SK-N-MC (cell line): ENCODE measurements at regions not wholly inside any gene's neighbourhood (a gene's known extent, or its start where the extent isn't known, plus 50 kb on each side); places are given as distances from the start of the nearest gene placed in this dataset.

Experiments
- EZH2 ChIP-seq: fragments of 200-600 bp; sonication (generic); IDR thresholded peaks from one replicate; pipeline ENCODE4 v1.6.1; 2017; ENCODE audit warnings: antibody characterized with exemption
- FOXP2 ChIP-seq: optimal IDR thresholded peaks from 2 replicates; pipeline ENCODE3; 2011; ENCODE audit warnings: mild to moderate bottlenecking, moderate library complexity; ENCODE audit not compliant: insufficient read depth; ENCODE audit errors: extremely low read length, control extremely low read depth
- POLR2AphosphoS5 ChIP-seq: IDR thresholded peaks from 2 replicates; pipeline ENCODE4 v1.6.1; 2012; ENCODE audit warnings: mild to moderate bottlenecking, low read depth, low read length, borderline replicate concordance

- TF ChIP-seq EZH2, result no peak
- TF ChIP-seq POLR2AphosphoS5, result no peak
- TF ChIP-seq FOXP2, result no peak
Observed at GRCh38 chr3:102140116-102140515, 290.8 kb downstream of the NFKBIZ start.
